Loucy (cell line): ENCODE measurements at regions not wholly inside any gene's neighbourhood (a gene's known extent, or its start where the extent isn't known, plus 50 kb on each side); places are given as distances from the start of the nearest gene placed in this dataset.

Experiments used
- EZH2phosphoT487 ChIP-seq: fragments of 200-600 bp; IDR thresholded peaks from 2 replicates; pipeline ENCODE4 v1.6.1; 2018; ENCODE audit warnings: antibody characterized with exemption, mild to moderate bottlenecking, moderate library complexity, borderline replicate concordance
- TF ChIP-seq, protein P1 (sequence below): fragments of 200-600 bp; sonication (generic); conservative IDR thresholded peaks from 2 replicates; pipeline ENCODE4 v1.5.1; 2014; ENCODE audit warnings: mild to moderate bottlenecking, antibody characterized with exemption, low read length

DNA sequence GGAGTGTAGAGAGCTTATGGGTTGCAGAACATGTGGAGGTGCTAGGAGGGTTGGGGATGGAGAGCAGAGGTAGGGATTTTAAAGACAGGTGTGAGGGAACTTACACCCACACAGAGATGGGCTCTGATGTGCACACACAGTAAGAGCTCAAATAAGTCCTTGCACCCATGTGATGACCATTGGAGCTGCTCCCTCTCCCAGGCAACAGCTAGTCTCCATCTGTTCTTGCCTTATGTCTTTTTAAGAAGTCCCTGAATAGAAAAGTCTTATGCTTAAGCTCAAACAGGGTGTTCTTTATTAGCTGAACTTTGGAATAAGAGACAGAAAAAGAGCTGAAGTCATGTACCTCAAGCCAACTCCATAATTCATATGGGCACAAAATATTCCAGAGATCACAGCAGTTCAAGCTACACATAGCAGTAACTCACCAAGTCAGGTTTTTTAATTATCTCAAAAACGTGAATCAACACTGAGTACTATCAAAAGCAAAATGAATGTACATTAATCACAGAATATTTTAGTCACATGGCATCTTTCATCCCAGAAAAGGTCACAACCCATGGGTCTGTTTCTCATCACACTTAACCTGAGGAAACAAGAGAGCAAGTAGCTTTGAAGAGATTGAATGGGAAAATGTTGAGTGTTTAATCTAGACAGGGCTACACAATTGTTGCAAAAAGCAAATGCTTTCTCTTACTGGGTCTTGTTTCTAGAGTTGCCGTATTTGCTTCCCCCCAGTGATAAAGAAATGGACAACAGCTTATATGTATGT, 1513.6 kb upstream of the SEL1L start:
- no peak for TF ChIP-seq EZH2phosphoT487
- TF ChIP-seq, protein P1, sequence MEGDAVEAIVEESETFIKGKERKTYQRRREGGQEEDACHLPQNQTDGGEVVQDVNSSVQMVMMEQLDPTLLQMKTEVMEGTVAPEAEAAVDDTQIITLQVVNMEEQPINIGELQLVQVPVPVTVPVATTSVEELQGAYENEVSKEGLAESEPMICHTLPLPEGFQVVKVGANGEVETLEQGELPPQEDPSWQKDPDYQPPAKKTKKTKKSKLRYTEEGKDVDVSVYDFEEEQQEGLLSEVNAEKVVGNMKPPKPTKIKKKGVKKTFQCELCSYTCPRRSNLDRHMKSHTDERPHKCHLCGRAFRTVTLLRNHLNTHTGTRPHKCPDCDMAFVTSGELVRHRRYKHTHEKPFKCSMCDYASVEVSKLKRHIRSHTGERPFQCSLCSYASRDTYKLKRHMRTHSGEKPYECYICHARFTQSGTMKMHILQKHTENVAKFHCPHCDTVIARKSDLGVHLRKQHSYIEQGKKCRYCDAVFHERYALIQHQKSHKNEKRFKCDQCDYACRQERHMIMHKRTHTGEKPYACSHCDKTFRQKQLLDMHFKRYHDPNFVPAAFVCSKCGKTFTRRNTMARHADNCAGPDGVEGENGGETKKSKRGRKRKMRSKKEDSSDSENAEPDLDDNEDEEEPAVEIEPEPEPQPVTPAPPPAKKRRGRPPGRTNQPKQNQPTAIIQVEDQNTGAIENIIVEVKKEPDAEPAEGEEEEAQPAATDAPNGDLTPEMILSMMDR = no peak
